Umbilical cord (tissue), 1 donor: ENCODE measurements at regions not wholly inside any gene's neighbourhood (a gene's known extent, or its start where the extent isn't known, plus 50 kb on each side); places are given as distances from the start of the nearest gene placed in this dataset.

ENCODE experiments used
- DNase-seq: peaks from one replicate; pipeline ENCODE4 v3.0.0-alpha.2; 2015; ENCODE audit warnings: low spot score

- DNase-seq, result peak; percentile 45
Measured at GRCh38 chr12:90261283-90261682, 552.6 kb upstream of the ATP2B1 start.

- DNase-seq, result no peak
Measured at GRCh38 chr12:90260136-90260535, 551.5 kb upstream of the ATP2B1 start.

GRCh38 chr12:90257927-90258624, 549.4 kb upstream of the ATP2B1 start:
- DNase-seq, result no peak

- peak; percentile 70 for DNase-seq
Measured at GRCh38 chr12:90254796-90255195, 546.2 kb upstream of the ATP2B1 start.

- DNase-seq, result no peak
Measured at GRCh38 chr12:90253674-90254181, 545.1 kb upstream of the ATP2B1 start.

GRCh38 chr12:90253136-90253535, 544.5 kb upstream of the ATP2B1 start:
- no peak for DNase-seq

- DNase-seq, result no peak
Measured at GRCh38 chr12:90250766-90251165, 542.1 kb upstream of the ATP2B1 start.

GRCh38 chr12:90250042-90250441, 541.4 kb upstream of the ATP2B1 start:
- DNase-seq, result no peak

GRCh38 chr12:90246688-90247087, 538.0 kb upstream of the ATP2B1 start:
- no peak for DNase-seq

- DNase-seq, result no peak
Measured at GRCh38 chr12:90245391-90245790, 536.8 kb upstream of the ATP2B1 start.

GRCh38 chr12:90244232-90244631, 535.6 kb upstream of the ATP2B1 start:
- DNase-seq, result no peak

- no peak for DNase-seq
Measured at GRCh38 chr12:90243211-90243610, 534.6 kb upstream of the ATP2B1 start.

- no peak for DNase-seq
Measured at GRCh38 chr12:90239732-90240260, 531.2 kb upstream of the ATP2B1 start.

- no peak for DNase-seq
Measured at GRCh38 chr12:90238663-90239271, 530.1 kb upstream of the ATP2B1 start.

- no peak for DNase-seq
Measured at GRCh38 chr12:90237841-90238240, 529.2 kb upstream of the ATP2B1 start.

- no peak for DNase-seq
Measured at GRCh38 chr12:90235642-90236041, 527.0 kb upstream of the ATP2B1 start.

GRCh38 chr12:90234472-90234871, 525.8 kb upstream of the ATP2B1 start:
- DNase-seq, result no peak

- no peak for DNase-seq
Measured at GRCh38 chr12:90233168-90234100, 524.8 kb upstream of the ATP2B1 start.

- DNase-seq, result peak; percentile 32
Measured at GRCh38 chr12:90229407-90230170, 521.0 kb upstream of the ATP2B1 start.

GRCh38 chr12:90226211-90226610, 517.6 kb upstream of the ATP2B1 start:
- DNase-seq, result no peak

- no peak for DNase-seq
Measured at GRCh38 chr12:90216815-90217214, 508.2 kb upstream of the ATP2B1 start.
